ENCODE measurements at regions not wholly inside any gene's neighbourhood (a gene's known extent, or its start where the extent isn't known, plus 50 kb on each side); places are given as distances from the start of the nearest gene placed in this dataset.

GRCh38 chr5:98461485-98461884 is 312.0 kb upstream of the RGMB start:
- no peaks in the 10 kb centered on the region for H3K9me3 ChIP-seq (ENCODE audit: severe bottlenecking)
- no peak for TF ChIP-seq CTCF (IDR thresholded peaks at IDR 0.05; ENCODE audit: low read depth, low read length)
- no peaks in the 10 kb centered on the region for H3K36me3 ChIP-seq
- no peak for DNase-seq
- H3K27me3 ChIP-seq (ENCODE audit: insufficient read depth, low read depth, severe bottlenecking): no peaks in the 10 kb centered on the region
- no peak overlapping the region for H3K4me3 ChIP-seq (ENCODE audit: low read depth, low read length)
- no peak overlapping the region for H3K27ac ChIP-seq

- no peak for TF ChIP-seq CTCF (IDR thresholded peaks at IDR 0.05; ENCODE audit: low read depth, low read length)
- Histone ChIP-seq H3K27me3 (ENCODE audit: insufficient read depth, low read depth, severe bottlenecking) (peaks cover 5% of the 10 kb centered on the region), H3K9me3 (ENCODE audit: severe bottlenecking) (no peaks in the 10 kb centered on the region), H3K4me3 (ENCODE audit: low read depth, low read length) (no peak overlapping the region), H3K27ac (no peak overlapping the region), H3K36me3 (no peaks in the 10 kb centered on the region)
- no peak for DNase-seq
Measured at GRCh38 chr5:98463222-98463621, 310.2 kb upstream of the RGMB start.

- Histone ChIP-seq H3K27me3 (ENCODE audit: insufficient read depth, low read depth, severe bottlenecking) (peaks cover 5% of the 10 kb centered on the region), H3K27ac (no peak overlapping the region), H3K9me3 (ENCODE audit: severe bottlenecking) (no peaks in the 10 kb centered on the region), H3K4me3 (ENCODE audit: low read depth, low read length) (no peak overlapping the region), H3K36me3 (no peaks in the 10 kb centered on the region)
- no peak for DNase-seq
- no peak for TF ChIP-seq CTCF (IDR thresholded peaks at IDR 0.05; ENCODE audit: low read depth, low read length)
Measured at GRCh38 chr5:98463676-98464075, 309.8 kb upstream of the RGMB start.

- no peaks in the 10 kb centered on the region for H3K9me3 ChIP-seq (ENCODE audit: severe bottlenecking)
- H3K27me3 ChIP-seq (ENCODE audit: insufficient read depth, low read depth, severe bottlenecking): peaks cover 5% of the 10 kb centered on the region
- H3K36me3 ChIP-seq: no peaks in the 10 kb centered on the region
- no peak overlapping the region for H3K27ac ChIP-seq
- H3K4me3 ChIP-seq (ENCODE audit: low read depth, low read length): no peak overlapping the region
- no peak for TF ChIP-seq CTCF (IDR thresholded peaks at IDR 0.05; ENCODE audit: low read depth, low read length)
- no peak for DNase-seq
Measured at GRCh38 chr5:98464737-98465330, 308.6 kb upstream of the RGMB start.

- Histone ChIP-seq H3K27me3 (ENCODE audit: insufficient read depth, low read depth, severe bottlenecking) (peaks cover 8% of the 10 kb centered on the region), H3K27ac (no peak overlapping the region)
Measured at GRCh38 chr5:98468188-98468869, 305.1 kb upstream of the RGMB start.

More at GRCh38 chr5:98468188-98468869, 305.1 kb upstream of the RGMB start:
- Histone ChIP-seq H3K9me3 (ENCODE audit: severe bottlenecking) (no peaks in the 10 kb centered on the region), H3K36me3 (no peaks in the 10 kb centered on the region), H3K4me3 (ENCODE audit: low read depth, low read length) (no peak overlapping the region)
- DNase-seq: no peak
- no peak for TF ChIP-seq CTCF (IDR thresholded peaks at IDR 0.05; ENCODE audit: low read depth, low read length)
